ENCODE measurements at regions not wholly inside any gene's neighbourhood (a gene's known extent, or its start where the extent isn't known, plus 50 kb on each side); places are given as distances from the start of the nearest gene placed in this dataset.
"Not testable (repeated sequence)": the region's sequence is repeated elsewhere in the genome, so short reads cannot be mapped to it uniquely, and the experiment has no call there.

GRCh38 chr13:57899096-57899495 is 267.6 kb downstream of the PCDH17 start:
- DNase-seq (ENCODE audit: low read depth, low spot score) (no peak), ATAC-seq (no peak), FAIRE-seq (no peak)
- Histone ChIP-seq H3K4me3 (no peak overlapping the region), H3K4me2 (ENCODE audit: control insufficient read depth, insufficient read depth) (no peak overlapping the region), H3K27ac (ENCODE audit: control insufficient read depth, insufficient read depth) (no peak overlapping the region), H3K79me2 (ENCODE audit: control insufficient read depth, insufficient read depth, low read length) (no peaks in the 10 kb centered on the region), H3K9ac (ENCODE audit: control insufficient read depth, insufficient read depth, low read length) (no peak overlapping the region), H4K20me1 (ENCODE audit: control insufficient read depth, insufficient read depth) (no peaks in the 10 kb centered on the region), H3K36me3 (ENCODE audit: control insufficient read depth in 2 of 2, insufficient read depth in 2 of 2, low read length in 1 of 2) (no peaks in the 10 kb centered on the region), H2AFZ (ENCODE audit: control insufficient read depth, low read depth, low read length) (no peak overlapping the region), H3K4me1 (ENCODE audit: control insufficient read depth, insufficient read depth, low read length) (no peaks in the 10 kb centered on the region), H3K9me3 (replicated peaks; ENCODE audit: control insufficient read depth, insufficient read depth, low read length) (no peaks in the 10 kb centered on the region), H3K27me3 (replicated peaks in 1 of 2; ENCODE audit: control insufficient read depth in 2 of 2, insufficient read depth in 2 of 2, low read length in 1 of 2) (no peaks in the 10 kb centered on the region)
- in situ Hi-C loops (cut with MboI) (no loop called here), intact Hi-C loops (cut with micrococcal nuclease; ENCODE audit: unreplicated experiment) (no loop called here)
- ChIA-PET SMC1A (ENCODE audit: uncharacterized antibody, unreplicated experiment) (no interaction called here), POLR2A (no interaction called here), CTCF (no interaction called here), RAD21 (ENCODE audit: unreplicated experiment) (no interaction called here)
- WGBS (ENCODE audit: insufficient coverage, insufficient replicate concordance, low lambda C conversion rate, missing lambda C conversion rate) = 0% methylated on average over 4 of the region's 4 CpGs
- BruUV-seq (replicated peaks) = no TSS peak
- TF ChIP-seq TAF1 (IDR thresholded peaks at IDR 0.05; ENCODE audit: borderline replicate concordance, low read depth, low read length) = no peak
- no peak for TF ChIP-seq ZBED1 (IDR thresholded peaks at IDR 0.05; ENCODE audit: borderline replicate concordance)
- no peak for TF ChIP-seq YY1 (IDR thresholded peaks at IDR 0.05; ENCODE audit: low read depth, low read length)
- TF ChIP-seq ZBTB4 (CRISPR knock-in tag; IDR thresholded peaks at IDR 0.05) = no peak

DNA sequence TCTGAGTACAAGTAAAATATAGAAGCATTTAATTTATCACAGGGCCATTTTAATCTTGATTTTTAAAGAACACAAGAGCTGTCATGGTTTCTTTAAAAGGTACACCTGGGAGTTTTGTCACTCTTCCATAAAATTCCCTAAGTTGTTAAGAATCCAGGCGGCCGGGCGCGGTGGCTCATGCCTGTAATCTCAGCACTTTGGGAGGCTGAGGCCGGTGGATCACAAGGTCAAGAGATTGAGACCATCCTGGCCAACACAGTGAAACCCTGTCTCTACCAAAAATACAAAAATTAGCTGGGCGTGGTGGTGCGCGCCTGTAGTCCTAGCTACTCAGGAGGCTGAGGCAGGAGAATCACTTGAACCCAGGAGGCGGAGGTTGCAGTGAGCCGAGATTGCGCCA is 278.3 kb downstream of the PCDH17 start:
- H3K27ac ChIP-seq (ENCODE audit: control insufficient read depth, insufficient read depth); CTCF ChIA-PET; H3K9me3 ChIP-seq (replicated peaks; ENCODE audit: control insufficient read depth, insufficient read depth, low read length); H3K4me1 ChIP-seq (ENCODE audit: control insufficient read depth, insufficient read depth, low read length); in situ Hi-C loops (cut with MboI); RAD21 ChIA-PET (ENCODE audit: unreplicated experiment); FAIRE-seq; H2AFZ ChIP-seq (ENCODE audit: control insufficient read depth, low read depth, low read length); H4K20me1 ChIP-seq (ENCODE audit: control insufficient read depth, insufficient read depth); H3K4me3 ChIP-seq; H3K79me2 ChIP-seq (ENCODE audit: control insufficient read depth, insufficient read depth, low read length); H3K9ac ChIP-seq (ENCODE audit: control insufficient read depth, insufficient read depth, low read length); BruUV-seq (replicated peaks); H3K4me2 ChIP-seq (ENCODE audit: control insufficient read depth, insufficient read depth); DNase-seq (ENCODE audit: low read depth, low spot score); intact Hi-C loops (cut with micrococcal nuclease; ENCODE audit: unreplicated experiment); POLR2A ChIA-PET; H3K36me3 ChIP-seq (ENCODE audit: control insufficient read depth in 2 of 2, insufficient read depth in 2 of 2, low read length in 1 of 2); ATAC-seq; H3K27me3 ChIP-seq (replicated peaks in 1 of 2; ENCODE audit: control insufficient read depth in 2 of 2, insufficient read depth in 2 of 2, low read length in 1 of 2): not testable (repeated sequence)
- SMC1A ChIA-PET (ENCODE audit: uncharacterized antibody, unreplicated experiment) = interaction anchor here (0.7 kb wide), 1 partner anchor 42 kb away, joined by 3 read pairs; no protein-coding TSS in a partner anchor
- 68% methylated on average over 8 of the region's 11 CpGs for WGBS (ENCODE audit: insufficient coverage, insufficient replicate concordance, low lambda C conversion rate, missing lambda C conversion rate)
